K562 (cell line): ENCODE measurements at regions not wholly inside any gene's neighbourhood (a gene's known extent, or its start where the extent isn't known, plus 50 kb on each side); places are given as distances from the start of the nearest gene placed in this dataset.

Experiments used
- ATAC-seq: fragments of 200-7000 bp; cut with Tn5 transposase; 3 replicates; pipeline ENCODE4 v1.9.1; 2020; ENCODE audit warnings: moderate library complexity
- BruUV-seq: library from RNA; stranded (reverse); fragments of 400-500 nt; replicated peaks from 2 replicates; lab custom pipeline; 2021; lab: Mats Ljungman, UMichigan
- CTCF ChIA-PET: fragments of 300-600 bp; formaldehyde crosslinking; extraction: SDS; loops from one replicate; lab custom pipeline; 2021; ENCODE audit warnings: low intra/inter-chr PET ratio; lab: Yijun Ruan, JAX
- POLR2A ChIA-PET: fragments of 300-600, 350-650 bp; sonication (Branson Sonifier 250); formaldehyde crosslinking; extraction: SDS; loops from one replicate; lab custom pipeline; 2021; ENCODE audit warnings: antibody characterized with exemption, inconsistent platforms; lab: Yijun Ruan, JAX
- DNase-seq, 4 experiments: peaks; one replicate each; pipeline versions ENCODE4 v3.0.0 to v3.0.0-alpha.2; 2011 to 2018; ENCODE audit warnings: low spot score in 3 of 4, mixed read lengths in 3 of 4; ENCODE audit errors: extremely low read depth in 1 of 4
- FAIRE-seq: peaks from 2 replicates; lab custom pipeline; 2011; peaks lifted over from hg19 to GRCh38; lab: Jason Lieb, UNC
- H2AFZ ChIP-seq: 2 replicates; pipeline ENCODE4 v1.6.0; 2011; ENCODE audit warnings: low read depth, low read length, control low read depth, inconsistent platforms
- H3K27ac ChIP-seq: fragments of 200-600 bp; 3 replicates; pipeline ENCODE4 v1.8.0; 2011; ENCODE audit warnings: low read depth, mild to moderate bottlenecking, control low read depth, inconsistent platforms, low read length, moderate library complexity, mixed read lengths; ENCODE audit errors: extremely low read depth
- H3K27me3 ChIP-seq, 2 experiments: fragments of 300-600 bp in 1 of 2; 2 replicates in 1 of 2; 3 replicates in 1 of 2; pipeline versions ENCODE4 v1.6.0 to v1.8.0; 2011; ENCODE audit warnings: inconsistent platforms in 2 of 2, low read length in 2 of 2, mild to moderate bottlenecking in 1 of 2, mixed read lengths in 1 of 2, moderate library complexity in 1 of 2; ENCODE audit not compliant: control insufficient read depth in 2 of 2, insufficient read depth in 2 of 2
- H3K36me3 ChIP-seq: fragments of 300-600 bp; 3 replicates; pipeline ENCODE4 v1.8.0; 2011; ENCODE audit warnings: mild to moderate bottlenecking, low read length, inconsistent platforms; ENCODE audit not compliant: control insufficient read depth, insufficient read depth
- H3K4me1 ChIP-seq, 2 experiments: fragments of 200-600 bp in 1 of 2; replicated peaks in 1 of 2; 2 replicates in 1 of 2; 3 replicates in 1 of 2; pipeline versions ENCODE4 v1.5.1 to v1.8.0; 2011; ENCODE audit warnings: inconsistent platforms in 2 of 2, low read length in 2 of 2, mild to moderate bottlenecking in 1 of 2, mixed read lengths in 1 of 2, moderate library complexity in 1 of 2; ENCODE audit not compliant: control insufficient read depth in 2 of 2, insufficient read depth in 2 of 2
- H3K4me2 ChIP-seq: 2 replicates; pipeline ENCODE4 v1.6.1; 2011; ENCODE audit warnings: low read length, control low read depth, inconsistent platforms, mixed read lengths; ENCODE audit not compliant: insufficient read depth
- H3K4me3 ChIP-seq: fragments of 200-600 bp; sonication (generic), shearing (Covaris generic); 2 replicates; pipeline ENCODE4 v1.5.1; 2016; ENCODE audit warnings: control low read depth, inconsistent platforms
- H3K79me2 ChIP-seq: fragments of 200-600 bp; 3 replicates; pipeline ENCODE4 v1.8.0; 2011; ENCODE audit warnings: low read length, inconsistent platforms; ENCODE audit not compliant: control insufficient read depth, insufficient read depth
- H3K9ac ChIP-seq, 2 experiments: 2 replicates each; pipeline versions ENCODE4 v1.6.0 to v1.6.1; 2011; ENCODE audit warnings: low read depth in 2 of 2, low read length in 2 of 2, control low read depth in 1 of 2, inconsistent platforms in 1 of 2, mild to moderate bottlenecking in 1 of 2, mixed read lengths in 1 of 2; ENCODE audit not compliant: insufficient read depth in 1 of 2
- H3K9me1 ChIP-seq: one replicate; pipeline ENCODE4 v1.6.0; 2011; ENCODE audit warnings: inconsistent platforms, mild to moderate bottlenecking, low read length, moderate library complexity; ENCODE audit not compliant: control insufficient read depth, insufficient read depth
- H3K9me3 ChIP-seq: replicated peaks from 2 replicates; pipeline ENCODE4 v1.5.1; 2011; ENCODE audit warnings: low read depth, low read length, inconsistent platforms; ENCODE audit not compliant: control insufficient read depth, insufficient read depth
- H4K20me1 ChIP-seq: replicated peaks from 2 replicates; pipeline ENCODE4 v1.6.1; 2011; ENCODE audit warnings: low read length, inconsistent platforms, mixed read lengths; ENCODE audit not compliant: control insufficient read depth, insufficient read depth
- CBFA2T2 ChIP-seq: fragments of 450-650 bp; conservative IDR thresholded peaks from 2 replicates; pipeline ENCODE4 v1.6.1; 2017; ENCODE audit warnings: mild to moderate bottlenecking
- HMGN3 ChIP-seq: IDR thresholded peaks from 2 replicates; pipeline ENCODE4 v1.6.1; 2011; ENCODE audit warnings: borderline replicate concordance, low read depth, mild to moderate bottlenecking, mixed read lengths, low read length; ENCODE audit not compliant: insufficient read length; ENCODE audit errors: extremely low read depth
- PML ChIP-seq: IDR thresholded peaks from 2 replicates; pipeline ENCODE4 v1.6.1; 2012; ENCODE audit warnings: low read length, inconsistent platforms
- TEAD4 ChIP-seq, 2 experiments: sonication (generic) in 1 of 2; formaldehyde crosslinking in 1 of 2; IDR thresholded peaks; 2 replicates each; pipeline versions ENCODE4 v1.6.1 to v1.8.0; 2012 to 2022; ENCODE audit warnings: borderline replicate concordance in 1 of 2, inconsistent platforms in 1 of 2, low read length in 1 of 2, mild to moderate bottlenecking in 1 of 2, missing genetic modification reagents in 1 of 2
- ZNF507 ChIP-seq: conservative IDR thresholded peaks from 2 replicates; pipeline ENCODE4 v1.6.1; 2017; ENCODE audit warnings: missing genetic modification characterization, missing compliant biosample characterization
- WGBS: fragments of 100-300 bp; shearing (Covaris generic); methylation state at CpG from one replicate; pipeline ENCODE4 v1.1.6; 2016; ENCODE audit warnings: low coverage, mixed read lengths; ENCODE audit not compliant: insufficient coverage; ENCODE audit errors: missing lambda C conversion rate; 5-methylcytosine and 5-hydroxymethylcytosine counted together
- in situ Hi-C: fragments of 300-500 bp; cut with MboI; formaldehyde crosslinking; loops from 4 replicates; pipeline ENCODE4 v1.15.0; 2018; ENCODE audit warnings: inconsistent platforms, mixed read lengths
- intact Hi-C: fragments of 100-400 bp; cut with micrococcal nuclease; formaldehyde crosslinking; loops from 2 replicates; pipeline ENCODE4 v1.14.2; 2022
- TF ChIP-seq, protein P1 (sequence below): fragments of 450-650 bp; formaldehyde crosslinking; IDR thresholded peaks from 2 replicates; pipeline ENCODE4 v1.4.0; 2022; ENCODE audit warnings: missing genetic modification characterization
- TF ChIP-seq, protein P2 (sequence below): sonication (generic); formaldehyde crosslinking; IDR thresholded peaks from 2 replicates; pipeline ENCODE4 v1.8.1; 2023; ENCODE audit warnings: mild to moderate bottlenecking, missing genetic modification reagents, moderate library complexity
- TF ChIP-seq, protein P3 (sequence below): sonication (generic); formaldehyde crosslinking; IDR thresholded peaks from 2 replicates; pipeline ENCODE4 v1.8.0; 2022; ENCODE audit warnings: missing genetic modification reagents, mild to moderate bottlenecking, moderate library complexity, borderline replicate concordance

GRCh38 chr13:80591976-80592740 lies 251.2 kb upstream of the SPRY2 start:
- H2AFZ ChIP-seq: peak overlapping the region; percentile 6; the same call in 1 of the 2 replicates
- POLR2A ChIA-PET: interaction anchor here (0.6 to 1.5 kb wide), 6 partner anchors 11 to 98 kb away, joined by 3 to 4 read pairs (median 4); no protein-coding TSS in a partner anchor
- no peak overlapping the region for H3K4me3 ChIP-seq
- BruUV-seq: no TSS peak
- no peak for FAIRE-seq
- H3K27me3 ChIP-seq: no peaks in the 10 kb centered on the region
- H3K4me2 ChIP-seq: no peak overlapping the region
- CTCF ChIA-PET: no interaction called here
- peak; percentile 55 for ATAC-seq
- TF ChIP-seq ZNF507 (tag) (0 out of 2 replicates have a peak, but pooled peaks have one; percentile 30), CBFA2T2 (no peak), PML (peak; percentile 62; the same call in 1 of the 2 replicates), HMGN3 (no peak), TEAD4 (IDR thresholded peaks at IDR 0.05; ENCODE audit: low read length) (peak; percentile 89), TEAD4 (CRISPR knock-in tag; IDR thresholded peaks at IDR 0.05; ENCODE audit: borderline replicate concordance) (no peak)
- TF ChIP-seq, protein P1, sequence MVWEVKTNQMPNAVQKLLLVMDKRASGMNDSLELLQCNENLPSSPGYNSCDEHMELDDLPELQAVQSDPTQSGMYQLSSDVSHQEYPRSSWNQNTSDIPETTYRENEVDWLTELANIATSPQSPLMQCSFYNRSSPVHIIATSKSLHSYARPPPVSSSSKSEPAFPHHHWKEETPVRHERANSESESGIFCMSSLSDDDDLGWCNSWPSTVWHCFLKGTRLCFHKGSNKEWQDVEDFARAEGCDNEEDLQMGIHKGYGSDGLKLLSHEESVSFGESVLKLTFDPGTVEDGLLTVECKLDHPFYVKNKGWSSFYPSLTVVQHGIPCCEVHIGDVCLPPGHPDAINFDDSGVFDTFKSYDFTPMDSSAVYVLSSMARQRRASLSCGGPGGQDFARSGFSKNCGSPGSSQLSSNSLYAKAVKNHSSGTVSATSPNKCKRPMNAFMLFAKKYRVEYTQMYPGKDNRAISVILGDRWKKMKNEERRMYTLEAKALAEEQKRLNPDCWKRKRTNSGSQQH: no peak
- TF ChIP-seq, protein P2, sequence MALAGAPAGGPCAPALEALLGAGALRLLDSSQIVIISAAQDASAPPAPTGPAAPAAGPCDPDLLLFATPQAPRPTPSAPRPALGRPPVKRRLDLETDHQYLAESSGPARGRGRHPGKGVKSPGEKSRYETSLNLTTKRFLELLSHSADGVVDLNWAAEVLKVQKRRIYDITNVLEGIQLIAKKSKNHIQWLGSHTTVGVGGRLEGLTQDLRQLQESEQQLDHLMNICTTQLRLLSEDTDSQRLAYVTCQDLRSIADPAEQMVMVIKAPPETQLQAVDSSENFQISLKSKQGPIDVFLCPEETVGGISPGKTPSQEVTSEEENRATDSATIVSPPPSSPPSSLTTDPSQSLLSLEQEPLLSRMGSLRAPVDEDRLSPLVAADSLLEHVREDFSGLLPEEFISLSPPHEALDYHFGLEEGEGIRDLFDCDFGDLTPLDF (CRISPR knock-in tag): 0 out of 2 replicates have a peak, but pooled peaks have one; percentile 9
- TF ChIP-seq, protein P3, sequence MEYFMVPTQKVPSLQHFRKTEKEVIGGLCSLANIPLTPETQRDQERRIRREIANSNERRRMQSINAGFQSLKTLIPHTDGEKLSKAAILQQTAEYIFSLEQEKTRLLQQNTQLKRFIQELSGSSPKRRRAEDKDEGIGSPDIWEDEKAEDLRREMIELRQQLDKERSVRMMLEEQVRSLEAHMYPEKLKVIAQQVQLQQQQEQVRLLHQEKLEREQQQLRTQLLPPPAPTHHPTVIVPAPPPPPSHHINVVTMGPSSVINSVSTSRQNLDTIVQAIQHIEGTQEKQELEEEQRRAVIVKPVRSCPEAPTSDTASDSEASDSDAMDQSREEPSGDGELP (CRISPR knock-in tag): no peak
- peak in 1 of 4 experiments; percentile 50 for DNase-seq
- H3K9ac ChIP-seq: no peak overlapping the region
- H3K9me1 ChIP-seq: no peaks in the 10 kb centered on the region
- WGBS: under 1% methylated on average over 4 of the region's 4 CpGs
- no peaks in the 10 kb centered on the region for H3K4me1 ChIP-seq
- H3K36me3 ChIP-seq: no peaks in the 10 kb centered on the region
- in situ Hi-C loops (no loop called here), intact Hi-C loops (no loop called here)
- no peaks in the 10 kb centered on the region for H3K79me2 ChIP-seq
- H3K9me3 ChIP-seq: no peaks in the 10 kb centered on the region
- no peaks in the 10 kb centered on the region for H4K20me1 ChIP-seq
- H3K27ac ChIP-seq: peak overlapping the region; percentile 0; the same call in 1 of the 3 replicates
